Large intestine (tissue), 3 donors: ENCODE measurements at regions not wholly inside any gene's neighbourhood (a gene's known extent, or its start where the extent isn't known, plus 50 kb on each side); places are given as distances from the start of the nearest gene placed in this dataset.
"Not testable (repeated sequence)": the region's sequence is repeated elsewhere in the genome, so short reads cannot be mapped to it uniquely, and the experiment has no call there.

Experiments used
- DNase-seq, 2 donors: peaks; one replicate each; pipeline versions ENCODE4 v3.0.0 to v3.0.0-alpha.2; 2013
- H3K27ac ChIP-seq: one replicate; pipeline ENCODE4 v1.5.1; 2013; ENCODE audit warnings: low read length
- H3K27me3 ChIP-seq: 2 replicates; pipeline ENCODE4 v1.6.1; 2013; ENCODE audit warnings: low read length; ENCODE audit not compliant: control insufficient read depth, insufficient read depth
- H3K36me3 ChIP-seq: 2 replicates; pipeline ENCODE4 v1.6.1; 2013; ENCODE audit warnings: low read length; ENCODE audit not compliant: control insufficient read depth, insufficient read depth
- H3K4me1 ChIP-seq: one replicate; pipeline ENCODE4 v1.6.1; 2013; ENCODE audit warnings: low read length; ENCODE audit not compliant: control insufficient read depth, insufficient read depth
- H3K4me3 ChIP-seq: one replicate; pipeline ENCODE4 v1.5.1; 2013; ENCODE audit warnings: low read length
- H3K9me3 ChIP-seq: one replicate; pipeline ENCODE4 v1.6.1; 2013; ENCODE audit warnings: mild to moderate bottlenecking, low read depth, low read length, moderate library complexity; ENCODE audit not compliant: control insufficient read depth
- WGBS: methylation state at CpG from one replicate; pipeline ENCODE4 v1.1.5; 2013; ENCODE audit warnings: low lambda C conversion rate; ENCODE audit not compliant: insufficient coverage; 5-methylcytosine and 5-hydroxymethylcytosine counted together

GRCh38 chr3:158920371-158920770, 118.5 kb downstream of the MFSD1 start:
- Histone ChIP-seq H3K27ac (no peak overlapping the region), H3K36me3 (no peaks in the 10 kb centered on the region), H3K4me1 (no peaks in the 10 kb centered on the region), H3K27me3 (no peaks in the 10 kb centered on the region), H3K4me3 (no peak overlapping the region), H3K9me3 (no peaks in the 10 kb centered on the region)
- no peak for DNase-seq

GRCh38 chr3:158925021-158925420, 123.2 kb downstream of the MFSD1 start:
- WGBS: 33% methylated on average over 1 of the region's 5 CpGs
- no peaks in the 10 kb centered on the region for H3K36me3 ChIP-seq
- H3K4me1 ChIP-seq: no peaks in the 10 kb centered on the region
- no peaks in the 10 kb centered on the region for H3K9me3 ChIP-seq
- no peaks in the 10 kb centered on the region for H3K27me3 ChIP-seq
- no peak overlapping the region for H3K27ac ChIP-seq
- DNase-seq: no peak
- H3K4me3 ChIP-seq: no peak overlapping the region

GRCh38 chr3:158925828-158926494, 124.1 kb downstream of the MFSD1 start:
- H3K27ac ChIP-seq: no peak overlapping the region
- no peaks in the 10 kb centered on the region for H3K9me3 ChIP-seq
- H3K4me3 ChIP-seq: no peak overlapping the region
- H3K36me3 ChIP-seq: no peaks in the 10 kb centered on the region
- no peak for DNase-seq
- no peaks in the 10 kb centered on the region for H3K4me1 ChIP-seq
- 89% methylated on average over 3 of the region's 5 CpGs for WGBS
- no peaks in the 10 kb centered on the region for H3K27me3 ChIP-seq

GRCh38 chr3:158935846-158936245, 134.0 kb downstream of the MFSD1 start:
- Histone ChIP-seq H3K9me3 (no peaks in the 10 kb centered on the region), H3K36me3 (no peaks in the 10 kb centered on the region), H3K27ac (no peak overlapping the region), H3K27me3 (no peaks in the 10 kb centered on the region), H3K4me3 (no peak overlapping the region), H3K4me1 (no peaks in the 10 kb centered on the region)
- WGBS: no CpG with 5 or more reads among the region's 5 CpGs
- no peak for DNase-seq

DNA sequence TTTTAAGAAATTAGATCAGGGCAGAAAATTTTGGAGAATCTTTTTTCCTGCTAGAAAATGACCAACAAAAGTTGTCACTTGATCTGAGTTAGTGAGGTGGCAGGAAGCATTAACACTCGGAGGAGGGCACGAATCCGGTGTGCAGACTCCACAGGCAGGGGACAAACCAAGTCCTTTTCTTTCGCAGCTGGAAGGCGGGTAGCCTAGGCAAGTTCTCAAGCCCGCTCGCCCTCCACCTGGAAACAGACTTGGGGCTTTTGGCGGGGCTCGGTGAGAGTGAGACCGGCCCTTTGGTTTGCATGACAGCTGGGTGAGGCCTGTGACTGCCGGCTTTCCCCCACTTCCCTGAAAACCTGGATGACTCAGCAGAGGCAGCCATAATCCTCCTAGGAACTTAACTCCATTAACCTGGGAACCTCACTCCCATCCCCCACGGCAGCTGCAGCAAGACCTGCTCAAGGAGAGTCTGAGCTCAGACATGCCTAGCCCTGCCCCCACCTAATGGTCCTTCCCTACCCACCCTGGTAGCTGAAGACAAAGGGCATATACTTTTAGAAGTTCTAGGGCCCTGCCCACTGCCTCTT, 134.8 kb downstream of the MFSD1 start:
- DNase-seq: no peak

GRCh38 chr3:158950178-158950901, 148.5 kb downstream of the MFSD1 start:
- Histone ChIP-seq H3K4me1 (no peaks in the 10 kb centered on the region), H3K36me3 (no peaks in the 10 kb centered on the region), H3K27me3 (no peaks in the 10 kb centered on the region), H3K27ac (no peak overlapping the region), H3K9me3 (no peaks in the 10 kb centered on the region), H3K4me3 (no peak overlapping the region)
- no peak for DNase-seq
- 90% methylated on average over 2 of the region's 8 CpGs for WGBS

More for the DNA sequence above, 134.8 kb downstream of the MFSD1 start:
- no peaks in the 10 kb centered on the region for H3K9me3 ChIP-seq
- H3K27me3 ChIP-seq: no peaks in the 10 kb centered on the region
- H3K4me1 ChIP-seq: no peaks in the 10 kb centered on the region
- H3K4me3 ChIP-seq: no peak overlapping the region
- no CpG with 5 or more reads among the region's 12 CpGs for WGBS
- no peak overlapping the region for H3K27ac ChIP-seq
- H3K36me3 ChIP-seq: no peaks in the 10 kb centered on the region

DNA sequence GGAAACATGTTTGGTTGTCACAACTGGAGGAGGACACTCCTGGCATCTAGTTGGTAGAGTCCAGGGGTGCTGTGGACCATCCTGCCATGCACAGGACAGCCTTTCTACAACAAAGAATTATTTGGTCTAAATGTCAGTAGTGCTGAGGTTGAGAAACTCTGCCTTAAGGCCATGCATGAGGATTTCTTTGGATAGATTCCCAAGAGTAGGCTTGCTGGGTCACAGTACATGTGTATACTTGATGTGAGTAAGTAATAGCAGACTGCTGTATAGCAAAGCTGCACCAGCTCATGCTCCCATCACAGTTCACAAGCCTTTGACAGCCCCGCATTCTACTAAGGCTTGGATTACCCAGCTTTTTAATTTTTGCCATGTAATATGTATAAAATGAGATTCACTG, 151.3 kb downstream of the MFSD1 start:
- H3K27ac ChIP-seq: no peak overlapping the region
- WGBS: 100% methylated on average over 1 of the region's 1 CpG

GRCh38 chr3:158954420-158954819, 152.6 kb downstream of the MFSD1 start:
- Histone ChIP-seq H3K27ac (no peak overlapping the region), H3K9me3 (no peaks in the 10 kb centered on the region), H3K27me3 (no peaks in the 10 kb centered on the region), H3K36me3 (no peaks in the 10 kb centered on the region), H3K4me1 (no peaks in the 10 kb centered on the region), H3K4me3 (no peak overlapping the region)
- DNase-seq: no peak
- 60% methylated on average over 1 of the region's 2 CpGs for WGBS

More for the DNA sequence above, 151.3 kb downstream of the MFSD1 start:
- Histone ChIP-seq H3K36me3 (no peaks in the 10 kb centered on the region), H3K27me3 (no peaks in the 10 kb centered on the region), H3K4me1 (no peaks in the 10 kb centered on the region), H3K9me3 (no peaks in the 10 kb centered on the region), H3K4me3 (no peak overlapping the region)
- DNase-seq: no peak

DNA sequence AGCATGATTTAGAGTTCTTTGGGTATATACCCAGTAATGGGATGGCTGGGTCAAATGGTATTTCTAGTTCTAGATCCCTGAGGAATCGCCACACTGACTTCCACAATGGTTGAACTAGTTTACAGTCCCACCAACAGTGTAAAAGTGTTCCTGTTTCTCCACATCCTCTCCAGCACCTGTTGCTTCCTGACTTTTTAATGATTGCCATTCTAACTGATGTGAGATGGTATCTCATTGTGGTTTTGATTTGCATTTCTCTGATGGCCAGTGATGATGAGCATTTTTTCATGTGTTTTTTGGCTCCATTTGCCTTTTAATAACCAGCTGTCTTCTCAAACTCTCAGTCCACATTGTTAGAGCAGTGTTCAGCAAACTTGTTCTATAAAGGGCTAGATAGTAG, 155.9 kb downstream of the MFSD1 start:
- not testable (repeated sequence) for H3K9me3 ChIP-seq, DNase-seq, H3K27me3 ChIP-seq, H3K4me3 ChIP-seq, H3K27ac ChIP-seq, H3K4me1 ChIP-seq, H3K36me3 ChIP-seq
- no CpG with 5 or more reads among the region's 1 CpG for WGBS

DNA sequence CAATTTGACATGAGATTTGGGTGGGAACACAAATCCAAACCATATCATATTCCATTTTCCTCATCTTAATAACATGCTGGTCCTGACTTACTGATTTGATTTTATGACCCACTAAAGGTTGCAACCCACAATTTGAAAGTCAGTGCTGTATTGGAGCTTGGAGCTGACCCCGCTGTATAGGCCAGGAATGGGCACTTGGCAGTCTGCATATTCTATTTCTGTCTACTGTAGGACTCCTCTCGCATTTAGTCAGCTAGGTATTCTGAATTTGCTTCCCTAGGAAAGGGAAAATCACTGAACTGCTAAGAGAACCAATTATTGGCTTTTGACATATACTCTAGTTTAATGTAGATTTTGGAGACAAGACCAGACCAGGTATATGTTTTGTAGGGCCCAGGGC, 157.0 kb downstream of the MFSD1 start:
- 100% methylated on average over 1 of the region's 2 CpGs for WGBS
- Histone ChIP-seq H3K27me3 (no peaks in the 10 kb centered on the region), H3K4me1 (no peaks in the 10 kb centered on the region), H3K36me3 (no peaks in the 10 kb centered on the region), H3K9me3 (no peaks in the 10 kb centered on the region), H3K4me3 (no peak overlapping the region), H3K27ac (no peak overlapping the region)
- no peak for DNase-seq
